ENCODE measurements at regions not wholly inside any gene's neighbourhood (a gene's known extent, or its start where the extent isn't known, plus 50 kb on each side); places are given as distances from the start of the nearest gene placed in this dataset.

DNA sequence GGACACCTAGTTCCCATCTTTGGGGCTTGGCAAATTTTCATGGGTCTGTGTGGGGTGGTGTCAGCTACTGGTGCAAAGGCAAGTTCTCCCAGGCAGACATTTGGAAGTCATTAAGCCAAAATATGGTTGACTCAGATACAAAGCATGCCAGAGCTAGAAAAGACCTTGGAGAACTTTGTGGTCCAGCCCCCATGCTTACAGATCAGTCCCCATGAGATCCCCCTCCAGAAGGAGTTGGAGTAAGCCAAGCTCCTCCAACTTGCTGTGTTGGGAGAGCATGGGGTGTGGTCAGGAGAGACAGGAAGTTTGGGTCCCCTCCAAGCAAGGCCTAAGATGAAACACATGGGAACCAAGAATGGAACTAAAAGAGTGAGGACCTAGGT is 224.5 kb downstream of the CYP26B1 start:
- no peak for TF ChIP-seq POLR2A (IDR thresholded peaks at IDR 0.05)
- TF ChIP-seq, protein P1, sequence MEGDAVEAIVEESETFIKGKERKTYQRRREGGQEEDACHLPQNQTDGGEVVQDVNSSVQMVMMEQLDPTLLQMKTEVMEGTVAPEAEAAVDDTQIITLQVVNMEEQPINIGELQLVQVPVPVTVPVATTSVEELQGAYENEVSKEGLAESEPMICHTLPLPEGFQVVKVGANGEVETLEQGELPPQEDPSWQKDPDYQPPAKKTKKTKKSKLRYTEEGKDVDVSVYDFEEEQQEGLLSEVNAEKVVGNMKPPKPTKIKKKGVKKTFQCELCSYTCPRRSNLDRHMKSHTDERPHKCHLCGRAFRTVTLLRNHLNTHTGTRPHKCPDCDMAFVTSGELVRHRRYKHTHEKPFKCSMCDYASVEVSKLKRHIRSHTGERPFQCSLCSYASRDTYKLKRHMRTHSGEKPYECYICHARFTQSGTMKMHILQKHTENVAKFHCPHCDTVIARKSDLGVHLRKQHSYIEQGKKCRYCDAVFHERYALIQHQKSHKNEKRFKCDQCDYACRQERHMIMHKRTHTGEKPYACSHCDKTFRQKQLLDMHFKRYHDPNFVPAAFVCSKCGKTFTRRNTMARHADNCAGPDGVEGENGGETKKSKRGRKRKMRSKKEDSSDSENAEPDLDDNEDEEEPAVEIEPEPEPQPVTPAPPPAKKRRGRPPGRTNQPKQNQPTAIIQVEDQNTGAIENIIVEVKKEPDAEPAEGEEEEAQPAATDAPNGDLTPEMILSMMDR (IDR thresholded peaks at IDR 0.05) = no peak
